Colonic mucosa (tissue), 4 donors: ENCODE measurements at regions not wholly inside any gene's neighbourhood (a gene's known extent, or its start where the extent isn't known, plus 50 kb on each side); places are given as distances from the start of the nearest gene placed in this dataset.
"Not testable (repeated sequence)": the region's sequence is repeated elsewhere in the genome, so short reads cannot be mapped to it uniquely, and the experiment has no call there.

Source experiments
- DNase-seq: peaks from one replicate; pipeline ENCODE4 v3.0.0-alpha.2; 2020
- H3K27ac ChIP-seq: fragments of 200-600 bp; one replicate; pipeline ENCODE4 v1.8.0; 2021
- H3K27me3 ChIP-seq: fragments of 200-600 bp; one replicate; pipeline ENCODE4 v1.8.0; 2021
- H3K36me3 ChIP-seq: fragments of 200-600 bp; one replicate; pipeline ENCODE4 v1.8.0; 2021
- H3K4me1 ChIP-seq: fragments of 200-600 bp; one replicate; pipeline ENCODE4 v1.8.0; 2021; ENCODE audit warnings: mild to moderate bottlenecking
- H3K4me3 ChIP-seq: fragments of 200-600 bp; one replicate; pipeline ENCODE4 v1.8.0; 2021
- H3K9ac ChIP-seq, 2 donors: one replicate each; pipeline ENCODE4 v1.7.0; 2013; ENCODE audit warnings: control low read depth in 2 of 2, low read depth in 2 of 2, low read length in 2 of 2
- H3K9me3 ChIP-seq: fragments of 200-600 bp; one replicate; pipeline ENCODE4 v1.8.0; 2021
- intact Hi-C: fragments of 100-400 bp; cut with DNase I; formaldehyde crosslinking; loops from one replicate; pipeline ENCODE4 v1.14.1; 2022
- TF ChIP-seq, protein P1 (sequence below): fragments of 200-600 bp; IDR thresholded peaks from one replicate; pipeline ENCODE4 v1.8.0; 2022; ENCODE audit warnings: antibody characterized with exemption, mild to moderate bottlenecking
- donor health status: healthy.
- donor health status: DM: no; HTN: no; CAD: no.
- donor health status: DM: no; HTN: no; CAD: no.

DNA sequence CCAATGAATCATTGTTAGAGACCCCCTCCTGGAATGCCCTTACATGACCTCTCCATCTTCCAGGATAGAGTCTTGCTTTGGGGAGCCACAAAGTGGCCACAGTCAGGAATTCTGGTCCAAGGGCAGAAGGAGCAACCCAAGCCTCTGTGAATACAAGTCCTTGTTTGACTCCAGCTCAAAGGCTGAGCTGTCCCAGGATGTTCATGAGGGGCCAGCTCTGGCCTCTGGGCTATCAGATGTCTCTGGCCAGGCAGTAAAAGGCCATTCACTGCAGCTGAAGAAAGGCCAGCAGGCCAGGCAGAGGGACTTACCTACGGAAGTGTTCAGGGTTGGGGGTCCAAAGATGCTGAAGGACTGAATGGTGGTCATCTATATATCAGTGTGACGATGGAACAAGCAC is 98.3 kb upstream of the IPO9 start:
- H3K4me1 ChIP-seq = no peaks in the 10 kb centered on the region
- intact Hi-C loops = no loop called here

DNA sequence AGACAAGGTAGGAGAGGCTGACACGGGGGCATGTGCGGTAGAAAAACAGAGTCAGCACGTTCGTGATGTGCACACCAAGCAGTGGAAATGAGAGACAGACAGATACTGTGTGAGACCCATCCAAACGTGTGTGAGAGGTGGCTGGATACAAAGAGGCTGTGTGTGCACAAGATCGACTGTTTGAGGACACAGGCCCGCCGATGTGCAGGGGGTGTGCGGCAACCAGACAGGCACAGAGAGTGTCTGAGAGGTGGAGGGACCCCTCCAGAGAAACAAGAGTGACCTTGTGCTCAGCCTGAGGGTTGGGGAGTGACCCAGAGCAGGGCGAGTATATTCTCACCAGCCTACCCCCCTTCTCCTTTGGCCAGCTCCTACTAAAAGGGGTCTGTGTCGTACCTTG is 97.8 kb upstream of the IPO9 start:
- H3K9me3 ChIP-seq = no peaks in the 10 kb centered on the region
- H3K27ac ChIP-seq = no peak overlapping the region
- intact Hi-C loops = no loop called here
- H3K27me3 ChIP-seq = no peaks in the 10 kb centered on the region
- no peak for DNase-seq
- no peaks in the 10 kb centered on the region for H3K4me1 ChIP-seq
- TF ChIP-seq, protein P1, sequence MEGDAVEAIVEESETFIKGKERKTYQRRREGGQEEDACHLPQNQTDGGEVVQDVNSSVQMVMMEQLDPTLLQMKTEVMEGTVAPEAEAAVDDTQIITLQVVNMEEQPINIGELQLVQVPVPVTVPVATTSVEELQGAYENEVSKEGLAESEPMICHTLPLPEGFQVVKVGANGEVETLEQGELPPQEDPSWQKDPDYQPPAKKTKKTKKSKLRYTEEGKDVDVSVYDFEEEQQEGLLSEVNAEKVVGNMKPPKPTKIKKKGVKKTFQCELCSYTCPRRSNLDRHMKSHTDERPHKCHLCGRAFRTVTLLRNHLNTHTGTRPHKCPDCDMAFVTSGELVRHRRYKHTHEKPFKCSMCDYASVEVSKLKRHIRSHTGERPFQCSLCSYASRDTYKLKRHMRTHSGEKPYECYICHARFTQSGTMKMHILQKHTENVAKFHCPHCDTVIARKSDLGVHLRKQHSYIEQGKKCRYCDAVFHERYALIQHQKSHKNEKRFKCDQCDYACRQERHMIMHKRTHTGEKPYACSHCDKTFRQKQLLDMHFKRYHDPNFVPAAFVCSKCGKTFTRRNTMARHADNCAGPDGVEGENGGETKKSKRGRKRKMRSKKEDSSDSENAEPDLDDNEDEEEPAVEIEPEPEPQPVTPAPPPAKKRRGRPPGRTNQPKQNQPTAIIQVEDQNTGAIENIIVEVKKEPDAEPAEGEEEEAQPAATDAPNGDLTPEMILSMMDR = no peak
- no peaks in the 10 kb centered on the region for H3K36me3 ChIP-seq
- H3K9ac ChIP-seq = no peak overlapping the region
- H3K4me3 ChIP-seq = no peak overlapping the region

More for the DNA sequence above, 98.3 kb upstream of the IPO9 start:
- no peak overlapping the region for H3K27ac ChIP-seq
- no peak overlapping the region for H3K9ac ChIP-seq
- no peaks in the 10 kb centered on the region for H3K36me3 ChIP-seq
- TF ChIP-seq, protein P1 = no peak
- no peak overlapping the region for H3K4me3 ChIP-seq
- DNase-seq = no peak
- no peaks in the 10 kb centered on the region for H3K9me3 ChIP-seq
- H3K27me3 ChIP-seq = no peaks in the 10 kb centered on the region

DNA sequence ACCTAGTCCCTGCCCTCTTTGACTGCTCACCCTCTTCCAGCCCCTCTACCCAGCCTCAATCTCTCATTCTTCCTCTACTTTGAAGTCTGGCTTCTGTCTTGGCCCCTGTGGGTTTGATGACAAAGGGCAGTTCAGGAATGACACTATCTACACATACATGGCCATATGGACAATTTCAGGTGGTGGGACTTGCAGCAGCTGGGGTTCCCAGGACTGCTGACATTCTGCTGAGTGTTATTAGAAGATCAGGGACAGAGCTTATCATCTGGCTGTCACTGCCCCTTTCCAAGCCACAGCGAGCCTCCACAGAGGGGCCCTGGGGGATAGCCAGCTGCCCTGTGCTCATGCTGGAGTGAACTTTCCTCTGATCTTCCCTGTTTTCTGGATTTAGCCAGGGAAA is 97.4 kb upstream of the IPO9 start:
- H3K27ac ChIP-seq = no peak overlapping the region
- no peaks in the 10 kb centered on the region for H3K27me3 ChIP-seq
- TF ChIP-seq, protein P1 = no peak
- H3K4me3 ChIP-seq = no peak overlapping the region
- no peaks in the 10 kb centered on the region for H3K9me3 ChIP-seq
- H3K36me3 ChIP-seq = no peaks in the 10 kb centered on the region
- H3K9ac ChIP-seq = no peak overlapping the region
- intact Hi-C loops = no loop called here
- DNase-seq = no peak
- H3K4me1 ChIP-seq = no peaks in the 10 kb centered on the region

DNA sequence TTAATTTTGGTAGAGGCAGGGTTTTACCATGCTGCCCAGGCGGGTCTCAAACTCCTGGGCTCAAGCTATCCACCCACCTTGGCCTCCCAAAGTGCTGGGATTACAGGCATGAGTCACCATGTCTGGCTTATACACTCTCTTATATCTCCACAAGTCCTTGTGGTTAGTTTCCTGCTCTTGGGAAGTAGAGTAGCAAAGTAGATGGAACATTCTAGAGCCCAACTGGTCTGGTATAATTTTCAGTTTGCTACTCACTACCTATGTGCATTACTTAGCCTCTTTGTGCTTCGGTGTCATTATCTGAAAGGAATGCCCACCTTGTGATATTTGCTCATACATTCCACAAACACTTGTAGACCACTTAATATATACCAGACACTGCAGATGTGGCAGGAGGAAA is 96.6 kb upstream of the IPO9 start:
- Histone ChIP-seq H3K27ac (no peak overlapping the region), H3K36me3 (no peaks in the 10 kb centered on the region), H3K9me3 (no peaks in the 10 kb centered on the region), H3K4me3 (no peak overlapping the region), H3K4me1 (no peaks in the 10 kb centered on the region), H3K27me3 (no peaks in the 10 kb centered on the region), H3K9ac (no peak overlapping the region)
- DNase-seq = no peak
- intact Hi-C loops = no loop called here
- TF ChIP-seq, protein P1 = no peak

DNA sequence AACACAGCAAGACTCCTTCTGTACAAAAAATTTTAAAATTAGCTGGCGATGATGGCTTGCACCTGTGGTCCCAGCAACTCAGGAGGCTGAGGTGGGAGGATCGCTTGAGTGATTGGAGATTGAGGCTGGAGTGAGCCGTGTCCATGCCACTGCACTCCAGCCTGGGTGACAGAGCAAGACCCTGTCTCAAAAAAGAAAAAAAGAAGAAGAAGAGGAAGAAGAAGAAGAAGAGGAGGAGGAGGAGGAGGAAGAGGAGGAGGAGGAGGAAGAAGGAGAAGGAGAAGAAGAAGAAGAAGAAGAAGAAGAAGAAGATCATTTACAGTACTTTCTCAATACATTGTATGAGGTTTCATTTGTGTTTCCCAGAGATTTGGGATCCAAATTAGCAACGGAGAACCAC is 94.7 kb upstream of the IPO9 start:
- H3K36me3 ChIP-seq, H3K4me1 ChIP-seq, DNase-seq, H3K9ac ChIP-seq, H3K27ac ChIP-seq, H3K27me3 ChIP-seq, H3K4me3 ChIP-seq, H3K9me3 ChIP-seq, intact Hi-C loops: not testable (repeated sequence)

DNA sequence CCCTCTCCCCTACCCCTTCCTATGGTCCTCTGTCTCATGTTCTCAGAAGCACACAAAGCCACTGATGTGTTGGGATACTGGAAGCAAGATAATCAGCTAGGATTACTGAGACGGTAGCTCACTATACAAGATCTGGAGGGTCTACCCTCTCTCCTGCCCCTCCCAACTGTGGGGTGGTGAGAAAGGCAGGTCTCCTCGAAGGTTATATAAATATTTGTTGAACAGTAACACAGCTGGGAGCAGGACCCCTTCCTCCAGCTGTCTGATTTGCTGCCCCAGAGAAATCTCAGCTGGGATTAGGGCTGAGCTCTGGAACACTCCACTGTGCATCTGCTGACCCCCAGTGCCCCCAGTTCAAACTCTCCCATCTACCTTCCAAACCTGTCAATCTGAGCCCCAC is 94.2 kb upstream of the IPO9 start:
- H3K9ac ChIP-seq = no peak overlapping the region
- H3K27me3 ChIP-seq = no peaks in the 10 kb centered on the region
- no peak for DNase-seq
- H3K4me3 ChIP-seq = no peak overlapping the region
- intact Hi-C loops = no loop called here
- H3K36me3 ChIP-seq = no peaks in the 10 kb centered on the region
- no peak overlapping the region for H3K27ac ChIP-seq
- H3K4me1 ChIP-seq = no peaks in the 10 kb centered on the region
- TF ChIP-seq, protein P1 = no peak
- H3K9me3 ChIP-seq = no peaks in the 10 kb centered on the region
